ENCODE measurements at regions not wholly inside any gene's neighbourhood (a gene's known extent, or its start where the extent isn't known, plus 50 kb on each side); places are given as distances from the start of the nearest gene placed in this dataset.
"Not testable (repeated sequence)": the region's sequence is repeated elsewhere in the genome, so short reads cannot be mapped to it uniquely, and the experiment has no call there.

GRCh38 chr15:30842798-30843472 lies 60.8 kb upstream of the FAN1 start:
- DNase-seq (ENCODE audit: low read depth in 2 of 2) = not testable (repeated sequence)

- not testable (repeated sequence) for DNase-seq (ENCODE audit: low read depth in 2 of 2)
Measured at GRCh38 chr15:30845536-30845935, 58.2 kb upstream of the FAN1 start.

Measured in stimulated activated CD4-positive, alpha-beta T cell treated with anti-CD3 and anti-CD28 coated beads, Interleukin-12 subunit alpha, Interleukin-12 subunit beta, amount 100 ng/mL, for 24 hours (primary cell).